GM12878 (cell line): ENCODE measurements at regions not wholly inside any gene's neighbourhood (a gene's known extent, or its start where the extent isn't known, plus 50 kb on each side); places are given as distances from the start of the nearest gene placed in this dataset.

Source experiments
- ATAC-seq: fragments of 200-7000 bp; cut with Tn5 transposase; 3 replicates; pipeline ENCODE4 v1.9.1; 2020; ENCODE audit warnings: mild to moderate bottlenecking, moderate library complexity
- BruUV-seq: library from RNA; stranded (reverse); fragments of 400-500 nt; replicated peaks from 2 replicates; lab custom pipeline; 2021; lab: Mats Ljungman, UMichigan
- CTCF ChIA-PET: fragments of 300-600 bp; sonication (Branson Sonifier 250); formaldehyde crosslinking; extraction: SDS; loops from one replicate; lab custom pipeline; 2021; ENCODE audit warnings: inconsistent platforms; lab: Yijun Ruan, JAX
- POLR2A ChIA-PET: fragments of 350-600 bp; formaldehyde crosslinking; extraction: SDS; loops from one replicate; lab custom pipeline; 2021; ENCODE audit warnings: inconsistent platforms; lab: Charles Lee
- RAD21 ChIA-PET: fragments of 300-600 bp; sonication (Branson Sonifier 250); formaldehyde crosslinking; loops from one replicate; lab custom pipeline; 2023; ENCODE audit warnings: antibody characterized with exemption; ENCODE audit not compliant: unreplicated experiment; lab: Charles Lee
- SMC1A ChIA-PET: fragments of 300-600 bp; sonication (Branson Sonifier 250); formaldehyde crosslinking; loops from one replicate; lab custom pipeline; 2023; ENCODE audit not compliant: unreplicated experiment, uncharacterized antibody; lab: Charles Lee
- DNase-seq: peaks from one replicate; pipeline ENCODE4 v3.0.0-alpha.2; 2011; ENCODE audit warnings: low read depth, low spot score
- FAIRE-seq: peaks from 3 replicates; lab custom pipeline; 2011; peaks lifted over from hg19 to GRCh38; lab: Jason Lieb, UNC
- H2AFZ ChIP-seq: 2 replicates; pipeline ENCODE4 v1.6.0; 2011; ENCODE audit warnings: low read depth, low read length, control low read depth; ENCODE audit not compliant: control insufficient read depth
- H3K27ac ChIP-seq: 2 replicates; pipeline ENCODE4 v1.5.1; 2011; ENCODE audit warnings: control low read depth; ENCODE audit not compliant: control insufficient read depth, insufficient read depth
- H3K27me3 ChIP-seq, 2 experiments: replicated peaks in 1 of 2; 2 replicates each; pipeline versions ENCODE4 v1.6.0 to v1.6.1; 2011; ENCODE audit warnings: low read length in 1 of 2; ENCODE audit not compliant: control insufficient read depth in 2 of 2, insufficient read depth in 2 of 2
- H3K36me3 ChIP-seq, 2 experiments: 2 replicates each; pipeline ENCODE4 v1.5.1; 2011; ENCODE audit warnings: low read length in 1 of 2; ENCODE audit not compliant: control insufficient read depth in 2 of 2, insufficient read depth in 2 of 2
- H3K4me1 ChIP-seq: 2 replicates; pipeline ENCODE4 v1.6.1; 2011; ENCODE audit warnings: mild to moderate bottlenecking, low read length, moderate library complexity, mixed read lengths; ENCODE audit not compliant: control insufficient read depth, insufficient read depth
- H3K4me2 ChIP-seq: 2 replicates; pipeline ENCODE4 v1.6.0; 2011; ENCODE audit warnings: control low read depth; ENCODE audit not compliant: control insufficient read depth, insufficient read depth
- H3K4me3 ChIP-seq: fragments of 200-600 bp; sonication (generic); 2 replicates; pipeline ENCODE4 v1.5.1; 2016
- H3K79me2 ChIP-seq: 2 replicates; pipeline ENCODE4 v1.6.0; 2011; ENCODE audit warnings: low read length; ENCODE audit not compliant: control insufficient read depth, insufficient read depth
- H3K9ac ChIP-seq: 2 replicates; pipeline ENCODE4 v1.8.0; 2011; ENCODE audit warnings: low read length, control low read depth, mixed read lengths; ENCODE audit not compliant: control insufficient read depth, insufficient read depth
- H3K9me3 ChIP-seq: replicated peaks from 3 replicates; pipeline ENCODE4 v1.5.1; 2011; ENCODE audit warnings: mild to moderate bottlenecking, low read length; ENCODE audit not compliant: control insufficient read depth, insufficient read depth
- H4K20me1 ChIP-seq: 2 replicates; pipeline ENCODE4 v1.6.0; 2011; ENCODE audit not compliant: control insufficient read depth, insufficient read depth
- GABPA ChIP-seq: IDR thresholded peaks from 2 replicates; pipeline ENCODE4 v1.6.1; 2014; ENCODE audit warnings: antibody characterized with exemption, low read depth, mild to moderate bottlenecking, inconsistent platforms
- MXI1 ChIP-seq: fragments of 150-350 bp; IDR thresholded peaks from 2 replicates; pipeline ENCODE4 v1.6.1; 2011; ENCODE audit warnings: low read depth, mild to moderate bottlenecking, inconsistent platforms, low read length, improper control_type of control experiment
- RBBP5 ChIP-seq: fragments of 200-600 bp; sonication (generic); conservative IDR thresholded peaks from 2 replicates; pipeline ENCODE4 v1.6.1; 2016
- ZNF207 ChIP-seq: fragments of 450-650 bp; IDR thresholded peaks from 2 replicates; pipeline ENCODE4 v1.6.1; 2014; ENCODE audit warnings: antibody characterized with exemption, mild to moderate bottlenecking, borderline replicate concordance
- WGBS: methylation state at CpG from one replicate; pipeline ENCODE4 v1.1.6; 2016; ENCODE audit warnings: low lambda C conversion rate; ENCODE audit not compliant: insufficient replicate concordance, insufficient coverage; ENCODE audit errors: missing lambda C conversion rate; 5-methylcytosine and 5-hydroxymethylcytosine counted together
- in situ Hi-C: fragments of 300-500 bp; cut with MboI; formaldehyde crosslinking; loops from 9 replicates; pipeline ENCODE4 v1.14.3; 2018; ENCODE audit warnings: mixed read lengths
- intact Hi-C: fragments of 100-400 bp; cut with micrococcal nuclease; formaldehyde crosslinking; loops from one replicate; pipeline ENCODE4 v1.14.2; 2022; ENCODE audit not compliant: unreplicated experiment

DNA sequence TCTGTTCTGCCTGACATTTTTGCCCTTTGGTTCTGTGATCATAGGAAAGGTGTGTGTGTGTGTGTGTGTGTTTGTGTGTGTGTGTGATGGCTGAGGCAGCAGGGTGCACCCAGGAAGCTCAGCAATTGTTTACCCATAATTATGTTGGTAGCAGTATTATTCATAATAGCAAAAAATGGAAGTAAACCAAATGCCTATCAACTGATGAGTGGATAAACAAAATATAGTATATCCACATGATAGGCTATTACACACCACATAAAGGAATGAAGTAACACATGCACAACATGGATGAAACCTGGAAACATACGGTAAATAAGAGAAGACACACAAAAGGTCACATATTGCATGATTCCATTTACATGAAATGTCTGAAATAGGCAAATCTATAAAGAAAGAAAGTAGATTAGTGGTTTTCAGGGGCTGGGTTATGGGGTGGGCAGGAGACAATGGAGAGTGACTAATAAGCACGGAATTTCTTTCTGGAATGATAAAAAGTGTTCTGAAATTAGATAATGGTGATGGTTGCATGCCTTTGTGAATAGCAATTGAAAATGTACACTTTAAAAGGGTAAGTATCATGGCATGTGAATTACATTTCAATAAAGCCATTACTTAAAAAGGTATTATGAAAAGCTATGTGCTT is 167.2 kb downstream of the POLR2M start:
- no TSS peak for BruUV-seq
- Histone ChIP-seq H3K79me2 (no peaks in the 10 kb centered on the region), H3K4me3 (no peak overlapping the region), H2AFZ (no peak overlapping the region), H3K4me2 (no peak overlapping the region), H3K9ac (no peak overlapping the region), H3K9me3 (no peaks in the 10 kb centered on the region; the same call in 2 of the 3 replicates), H3K27ac (no peak overlapping the region), H3K36me3 (no peaks in the 10 kb centered on the region), H4K20me1 (no peaks in the 10 kb centered on the region), H3K4me1 (no peaks in the 10 kb centered on the region), H3K27me3 (no peaks in the 10 kb centered on the region)
- 0% methylated on average over 2 of the region's 2 CpGs for WGBS
- RAD21 ChIA-PET, result no interaction called here
- no peak for TF ChIP-seq ZNF207
- in situ Hi-C loops, result no loop called here
- no peak for FAIRE-seq
- SMC1A ChIA-PET, result no interaction called here
- DNase-seq, result no peak
- CTCF ChIA-PET, result interaction anchor here (1.4 kb wide), 1 partner anchor 13 kb away, joined by 4 read pairs; no protein-coding TSS in a partner anchor
- intact Hi-C loops, result no loop called here
- ATAC-seq, result no peak
- POLR2A ChIA-PET, result no interaction called here

DNA sequence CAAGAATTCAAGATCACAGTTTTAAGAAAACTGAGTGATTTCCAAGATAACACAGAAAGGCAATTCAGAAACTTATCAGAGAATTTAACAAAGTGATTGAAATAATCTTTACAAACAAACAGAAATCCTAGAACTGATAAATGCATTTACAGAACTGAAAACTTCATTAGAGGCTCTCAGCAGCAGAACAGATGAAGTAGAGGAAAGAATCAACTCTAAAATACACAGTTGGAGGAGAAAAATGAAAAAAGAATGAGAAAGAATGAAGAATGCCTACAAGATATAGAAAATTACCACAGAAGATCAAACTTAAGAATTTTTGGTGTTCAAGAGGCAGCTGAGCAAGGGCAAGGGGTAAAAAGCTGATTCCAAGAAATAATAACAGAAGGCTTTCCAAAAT is 168.8 kb downstream of the POLR2M start:
- no peak overlapping the region for H2AFZ ChIP-seq
- no peak overlapping the region for H3K9ac ChIP-seq
- no TSS peak for BruUV-seq
- ChIA-PET POLR2A (no interaction called here), RAD21 (no interaction called here), SMC1A (no interaction called here), CTCF (interaction anchor here (1.2 kb wide), 1 partner anchor 14 kb away, joined by 3 read pairs; no protein-coding TSS in a partner anchor)
- H4K20me1 ChIP-seq, result no peaks in the 10 kb centered on the region
- no peak overlapping the region for H3K27ac ChIP-seq
- no peaks in the 10 kb centered on the region for H3K4me1 ChIP-seq
- intact Hi-C loops, result no loop called here
- DNase-seq, result no peak
- H3K27me3 ChIP-seq, result no peaks in the 10 kb centered on the region
- no peak overlapping the region for H3K4me2 ChIP-seq
- FAIRE-seq, result no peak
- no peaks in the 10 kb centered on the region for H3K36me3 ChIP-seq
- in situ Hi-C loops, result no loop called here
- no peak overlapping the region for H3K4me3 ChIP-seq
- H3K79me2 ChIP-seq, result no peaks in the 10 kb centered on the region
- no peak for ATAC-seq
- H3K9me3 ChIP-seq, result no peaks in the 10 kb centered on the region; the same call in 2 of the 3 replicates
- no peak for TF ChIP-seq MXI1
- no peak for TF ChIP-seq RBBP5
- TF ChIP-seq GABPA, result no peak
